ENCODE measurements at regions not wholly inside any gene's neighbourhood (a gene's known extent, or its start where the extent isn't known, plus 50 kb on each side); places are given as distances from the start of the nearest gene placed in this dataset.

DNA sequence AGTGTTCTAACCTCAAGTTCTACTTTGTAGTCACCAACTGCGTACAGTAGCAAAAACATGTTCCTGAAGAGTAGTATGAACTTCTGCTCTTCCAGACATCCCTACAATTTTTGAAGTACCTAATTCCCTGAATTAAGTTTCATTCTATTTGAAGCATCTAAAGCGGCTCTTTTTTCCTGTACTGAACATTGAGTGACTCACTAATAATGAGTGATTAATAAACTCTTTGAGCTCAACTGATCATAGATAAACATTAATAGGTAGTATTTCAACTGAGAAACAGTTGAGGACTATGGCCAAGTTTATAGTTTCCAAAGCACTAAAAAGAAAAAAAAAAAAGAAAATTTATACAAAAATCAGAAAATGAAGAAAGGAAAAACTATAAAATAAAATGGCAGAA, 683.1 kb downstream of the LTN1 start:
- TF ChIP-seq, protein P1, sequence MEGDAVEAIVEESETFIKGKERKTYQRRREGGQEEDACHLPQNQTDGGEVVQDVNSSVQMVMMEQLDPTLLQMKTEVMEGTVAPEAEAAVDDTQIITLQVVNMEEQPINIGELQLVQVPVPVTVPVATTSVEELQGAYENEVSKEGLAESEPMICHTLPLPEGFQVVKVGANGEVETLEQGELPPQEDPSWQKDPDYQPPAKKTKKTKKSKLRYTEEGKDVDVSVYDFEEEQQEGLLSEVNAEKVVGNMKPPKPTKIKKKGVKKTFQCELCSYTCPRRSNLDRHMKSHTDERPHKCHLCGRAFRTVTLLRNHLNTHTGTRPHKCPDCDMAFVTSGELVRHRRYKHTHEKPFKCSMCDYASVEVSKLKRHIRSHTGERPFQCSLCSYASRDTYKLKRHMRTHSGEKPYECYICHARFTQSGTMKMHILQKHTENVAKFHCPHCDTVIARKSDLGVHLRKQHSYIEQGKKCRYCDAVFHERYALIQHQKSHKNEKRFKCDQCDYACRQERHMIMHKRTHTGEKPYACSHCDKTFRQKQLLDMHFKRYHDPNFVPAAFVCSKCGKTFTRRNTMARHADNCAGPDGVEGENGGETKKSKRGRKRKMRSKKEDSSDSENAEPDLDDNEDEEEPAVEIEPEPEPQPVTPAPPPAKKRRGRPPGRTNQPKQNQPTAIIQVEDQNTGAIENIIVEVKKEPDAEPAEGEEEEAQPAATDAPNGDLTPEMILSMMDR (conservative IDR thresholded peaks at IDR 0.05), result no peak
- no peak for TF ChIP-seq ZFX (IDR thresholded peaks at IDR 0.05)
